ENCODE measurements at regions not wholly inside any gene's neighbourhood (a gene's known extent, or its start where the extent isn't known, plus 50 kb on each side); places are given as distances from the start of the nearest gene placed in this dataset.

DNA sequence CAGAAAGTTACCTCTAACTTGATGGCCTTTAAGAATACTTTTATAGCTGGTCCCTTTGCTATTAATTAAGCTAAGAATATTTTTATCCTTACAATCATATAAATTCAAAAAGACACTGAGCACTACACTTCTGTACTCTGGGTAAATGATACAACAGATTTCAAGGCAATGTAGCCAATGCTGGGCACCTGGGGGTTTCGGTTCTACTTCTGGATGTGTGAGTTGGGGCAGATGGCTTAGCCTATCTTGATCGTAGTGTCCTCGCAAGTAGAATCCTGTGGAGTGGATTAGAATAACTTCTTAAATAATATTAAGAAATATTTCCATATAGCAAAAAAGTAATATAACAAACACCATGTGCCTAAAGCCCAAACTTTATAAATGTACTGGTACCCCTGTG, 96.9 kb upstream of the NT5E start:
- POLR2A ChIA-PET: no interaction called here
- TF ChIP-seq, protein P1, sequence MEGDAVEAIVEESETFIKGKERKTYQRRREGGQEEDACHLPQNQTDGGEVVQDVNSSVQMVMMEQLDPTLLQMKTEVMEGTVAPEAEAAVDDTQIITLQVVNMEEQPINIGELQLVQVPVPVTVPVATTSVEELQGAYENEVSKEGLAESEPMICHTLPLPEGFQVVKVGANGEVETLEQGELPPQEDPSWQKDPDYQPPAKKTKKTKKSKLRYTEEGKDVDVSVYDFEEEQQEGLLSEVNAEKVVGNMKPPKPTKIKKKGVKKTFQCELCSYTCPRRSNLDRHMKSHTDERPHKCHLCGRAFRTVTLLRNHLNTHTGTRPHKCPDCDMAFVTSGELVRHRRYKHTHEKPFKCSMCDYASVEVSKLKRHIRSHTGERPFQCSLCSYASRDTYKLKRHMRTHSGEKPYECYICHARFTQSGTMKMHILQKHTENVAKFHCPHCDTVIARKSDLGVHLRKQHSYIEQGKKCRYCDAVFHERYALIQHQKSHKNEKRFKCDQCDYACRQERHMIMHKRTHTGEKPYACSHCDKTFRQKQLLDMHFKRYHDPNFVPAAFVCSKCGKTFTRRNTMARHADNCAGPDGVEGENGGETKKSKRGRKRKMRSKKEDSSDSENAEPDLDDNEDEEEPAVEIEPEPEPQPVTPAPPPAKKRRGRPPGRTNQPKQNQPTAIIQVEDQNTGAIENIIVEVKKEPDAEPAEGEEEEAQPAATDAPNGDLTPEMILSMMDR (IDR thresholded peaks at IDR 0.05; ENCODE audit: control extremely low read depth, extremely low read depth, low read depth, missing control alignments): no peak
- no peak for DNase-seq (ENCODE audit: extremely low spot score)
- CTCF ChIA-PET: interaction anchor here (0.8 to 5.2 kb wide), 6 partner anchors 8 to 184 kb away, joined by 4 to 186 read pairs (median 4); no protein-coding TSS in a partner anchor

DNA sequence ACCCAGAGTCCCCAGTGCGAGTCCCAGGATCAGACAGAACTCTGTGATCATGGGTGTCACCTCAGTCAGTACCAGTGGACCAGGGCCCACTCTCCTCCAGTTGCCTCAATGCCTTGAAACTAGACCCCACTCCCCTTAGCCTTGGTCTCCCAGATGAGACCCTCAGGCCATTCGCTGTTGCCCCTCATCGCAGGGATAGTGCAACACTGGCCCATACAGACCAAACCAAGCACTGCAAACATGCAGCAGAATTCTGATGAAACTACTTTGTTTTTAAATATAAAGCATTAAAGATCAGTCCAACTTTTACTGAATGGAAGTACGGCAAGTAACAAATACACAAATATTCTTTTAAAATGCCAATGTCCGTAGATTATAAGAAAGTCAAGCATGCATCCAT, 101.2 kb upstream of the NT5E start:
- ChIA-PET POLR2A (no interaction called here), CTCF (interaction anchor here (1.0 to 2.1 kb wide), 4 partner anchors 9 to 134 kb away, joined by 3 to 5 read pairs (median 4); no protein-coding TSS in a partner anchor)
- DNase-seq (ENCODE audit: extremely low spot score): no peak
- TF ChIP-seq, protein P1 (IDR thresholded peaks at IDR 0.05; ENCODE audit: control extremely low read depth, extremely low read depth, low read depth, missing control alignments): peak; percentile 27

- TF ChIP-seq, protein P1 (IDR thresholded peaks at IDR 0.05; ENCODE audit: control extremely low read depth, extremely low read depth, low read depth, missing control alignments): no peak
- POLR2A ChIA-PET: interaction anchor here (0.6 kb wide), 1 partner anchor 16 kb away, joined by 10 read pairs; no protein-coding TSS in a partner anchor
- CTCF ChIA-PET: interaction anchor here (1.0 to 2.1 kb wide), 4 partner anchors 8 to 135 kb away, joined by 3 to 5 read pairs (median 4); no protein-coding TSS in a partner anchor
- DNase-seq (ENCODE audit: extremely low spot score): no peak
Measured at GRCh38 chr6:85347812-85348211, 102.1 kb upstream of the NT5E start.

DNA sequence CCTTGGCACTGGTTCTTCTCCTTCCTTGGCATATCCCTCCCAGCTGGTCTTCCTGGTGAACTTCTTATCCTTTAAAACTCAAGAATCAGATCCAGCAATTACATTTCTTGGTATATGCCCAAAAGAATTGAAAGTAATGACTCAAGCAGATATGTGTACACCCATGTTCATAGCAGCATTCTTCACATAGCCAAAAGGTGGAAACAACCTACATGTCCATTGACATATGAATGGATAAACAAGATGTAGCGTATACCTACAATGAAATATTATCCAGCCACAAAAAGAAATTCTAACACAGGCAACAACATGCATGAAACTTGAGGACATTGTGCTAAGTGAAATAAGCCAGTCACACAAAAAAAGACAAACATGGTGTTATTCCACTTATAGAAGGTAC, 103.7 kb upstream of the NT5E start:
- TF ChIP-seq, protein P1 (IDR thresholded peaks at IDR 0.05; ENCODE audit: control extremely low read depth, extremely low read depth, low read depth, missing control alignments): no peak
- ChIA-PET POLR2A (interaction anchor here (0.5 kb wide), 1 partner anchor 1335 kb away, joined by 4 read pairs; no protein-coding TSS in a partner anchor), CTCF (interaction anchor here (2.1 to 3.1 kb wide), 2 partner anchors 22 to 137 kb away, joined by 5 to 13 read pairs; no protein-coding TSS in a partner anchor)
- no peak for DNase-seq (ENCODE audit: extremely low spot score)

GRCh38 chr6:85344996-85345395, 104.9 kb upstream of the NT5E start:
- ChIA-PET CTCF (interaction anchor here (1.0 to 3.1 kb wide), 5 partner anchors 8 to 192 kb away, joined by 3 to 13 read pairs (median 4); no protein-coding TSS in a partner anchor), POLR2A (no interaction called here)
- TF ChIP-seq, protein P1 (IDR thresholded peaks at IDR 0.05; ENCODE audit: control extremely low read depth, extremely low read depth, low read depth, missing control alignments): no peak
- DNase-seq (ENCODE audit: extremely low spot score): no peak

DNA sequence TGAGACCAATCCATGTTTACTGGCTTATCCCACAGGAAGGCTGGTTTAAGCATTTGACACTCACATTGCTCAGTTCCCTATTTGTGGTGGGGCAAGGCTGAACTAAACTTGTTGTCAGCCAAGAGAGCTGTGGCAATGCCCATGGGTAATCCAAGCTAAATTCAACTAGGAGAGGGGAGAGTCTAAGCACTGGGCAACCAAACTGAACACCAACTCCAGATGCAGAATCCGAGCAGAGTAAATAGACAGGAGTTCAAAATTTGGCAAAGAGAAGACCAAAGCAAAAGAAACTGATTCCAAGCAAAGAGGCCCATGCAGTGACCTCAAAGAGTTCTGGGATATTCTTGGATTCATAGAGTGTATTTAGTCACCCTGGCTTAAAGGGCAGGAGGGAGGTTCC, 106.5 kb upstream of the NT5E start:
- TF ChIP-seq, protein P1 (IDR thresholded peaks at IDR 0.05; ENCODE audit: control extremely low read depth, extremely low read depth, low read depth, missing control alignments): no peak
- ChIA-PET POLR2A (no interaction called here), CTCF (interaction anchor here (1.7 to 3.1 kb wide), 2 partner anchors 9 to 140 kb away, joined by 5 to 13 read pairs; no protein-coding TSS in a partner anchor)
- no peak for DNase-seq (ENCODE audit: extremely low spot score)

Measured in GM10248 (cell line).